ENCODE measurements at regions not wholly inside any gene's neighbourhood (a gene's known extent, or its start where the extent isn't known, plus 50 kb on each side); places are given as distances from the start of the nearest gene placed in this dataset.

DNA sequence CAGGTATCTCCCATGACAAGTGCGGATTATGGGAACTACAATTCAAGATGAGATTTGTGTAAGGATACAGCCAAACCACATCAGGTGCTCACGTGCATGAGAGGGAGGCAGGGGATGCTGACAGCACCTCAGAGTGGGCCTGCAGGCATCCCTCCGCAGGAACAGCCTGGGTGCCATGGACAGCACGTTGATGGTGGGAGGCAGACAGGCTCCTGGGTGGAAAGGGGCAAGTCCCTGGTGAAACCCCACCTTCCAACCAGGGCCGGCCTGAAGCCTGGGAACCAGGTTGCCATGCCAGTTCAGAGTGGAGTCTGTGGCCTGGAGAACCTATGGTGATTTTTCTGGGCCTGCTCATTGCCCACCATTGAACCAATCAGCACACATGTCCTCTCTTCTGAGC is 1469.6 kb downstream of the PCDH7 start:
- Histone ChIP-seq H3K27ac (no peak overlapping the region), H3K4me1 (no peaks in the 10 kb centered on the region), H3K36me3 (no peaks in the 10 kb centered on the region), H3K27me3 (no peaks in the 10 kb centered on the region), H3K9me3 (no peaks in the 10 kb centered on the region), H3K4me3 (no peak overlapping the region)
- no peak for TF ChIP-seq POLR2A (IDR thresholded peaks at IDR 0.05)
- TF ChIP-seq, protein P1, sequence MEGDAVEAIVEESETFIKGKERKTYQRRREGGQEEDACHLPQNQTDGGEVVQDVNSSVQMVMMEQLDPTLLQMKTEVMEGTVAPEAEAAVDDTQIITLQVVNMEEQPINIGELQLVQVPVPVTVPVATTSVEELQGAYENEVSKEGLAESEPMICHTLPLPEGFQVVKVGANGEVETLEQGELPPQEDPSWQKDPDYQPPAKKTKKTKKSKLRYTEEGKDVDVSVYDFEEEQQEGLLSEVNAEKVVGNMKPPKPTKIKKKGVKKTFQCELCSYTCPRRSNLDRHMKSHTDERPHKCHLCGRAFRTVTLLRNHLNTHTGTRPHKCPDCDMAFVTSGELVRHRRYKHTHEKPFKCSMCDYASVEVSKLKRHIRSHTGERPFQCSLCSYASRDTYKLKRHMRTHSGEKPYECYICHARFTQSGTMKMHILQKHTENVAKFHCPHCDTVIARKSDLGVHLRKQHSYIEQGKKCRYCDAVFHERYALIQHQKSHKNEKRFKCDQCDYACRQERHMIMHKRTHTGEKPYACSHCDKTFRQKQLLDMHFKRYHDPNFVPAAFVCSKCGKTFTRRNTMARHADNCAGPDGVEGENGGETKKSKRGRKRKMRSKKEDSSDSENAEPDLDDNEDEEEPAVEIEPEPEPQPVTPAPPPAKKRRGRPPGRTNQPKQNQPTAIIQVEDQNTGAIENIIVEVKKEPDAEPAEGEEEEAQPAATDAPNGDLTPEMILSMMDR (IDR thresholded peaks at IDR 0.05 in 4 of 5, conservative IDR thresholded peaks at IDR 0.05 in 1 of 5): no peak
- DNase-seq: no peak
- in situ Hi-C loops (cut with MboI; ENCODE audit: low sequenced_read_pairs in 4 of 4): no loop called here
- no peak for ATAC-seq
- intact Hi-C loops (cut with DNase I; ENCODE audit: low total_unique reads): no loop called here

DNA sequence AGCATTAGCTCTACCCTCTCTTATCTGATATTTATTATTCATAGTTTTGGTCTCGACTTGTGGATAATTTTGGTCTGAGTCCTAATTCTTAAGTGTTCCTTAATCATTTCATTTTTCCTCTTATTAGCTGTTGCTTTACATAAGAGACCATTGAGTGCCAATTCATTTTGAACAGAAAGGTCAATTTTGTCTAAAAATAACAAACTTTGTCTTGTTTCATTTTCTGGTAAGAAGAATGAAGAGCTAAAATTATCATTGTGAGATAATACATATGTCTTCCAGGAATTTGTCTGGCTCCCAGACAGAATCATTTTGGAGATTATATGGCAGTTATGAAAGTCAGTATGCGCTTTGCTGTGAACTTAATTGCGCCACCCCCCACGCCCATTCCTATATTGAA is 1471.8 kb downstream of the PCDH7 start:
- no peaks in the 10 kb centered on the region for H3K9me3 ChIP-seq
- intact Hi-C loops (cut with DNase I; ENCODE audit: low total_unique reads): no loop called here
- H3K27me3 ChIP-seq: no peaks in the 10 kb centered on the region
- no peak for ATAC-seq
- no peaks in the 10 kb centered on the region for H3K36me3 ChIP-seq
- DNase-seq: no peak
- no peaks in the 10 kb centered on the region for H3K4me1 ChIP-seq
- TF ChIP-seq POLR2A (IDR thresholded peaks at IDR 0.05): no peak
- TF ChIP-seq, protein P1 (IDR thresholded peaks at IDR 0.05 in 4 of 5, conservative IDR thresholded peaks at IDR 0.05 in 1 of 5): no peak
- in situ Hi-C loops (cut with MboI; ENCODE audit: low sequenced_read_pairs in 4 of 4): no loop called here
- no peak overlapping the region for H3K4me3 ChIP-seq
- no peak overlapping the region for H3K27ac ChIP-seq

DNA sequence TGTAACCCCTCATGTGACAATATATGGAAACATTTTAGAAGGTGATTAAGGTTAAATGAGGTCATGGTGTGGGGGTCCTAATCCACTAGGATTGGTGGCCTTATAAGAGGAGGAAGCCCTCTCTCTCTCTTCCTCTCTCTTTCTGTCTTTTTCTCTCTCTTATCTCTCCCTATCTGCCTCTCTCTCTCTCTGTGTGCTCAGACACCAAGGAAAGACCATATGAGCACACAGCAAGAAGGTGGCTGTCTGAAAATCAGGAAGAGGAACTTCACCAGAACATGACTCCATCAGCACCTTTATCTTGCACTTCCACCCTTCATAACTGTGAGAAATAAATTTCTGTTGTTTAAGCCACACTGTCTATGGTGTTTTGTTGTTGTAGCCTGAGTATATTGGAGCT is 1472.2 kb downstream of the PCDH7 start:
- no peaks in the 10 kb centered on the region for H3K9me3 ChIP-seq
- in situ Hi-C loops (cut with MboI; ENCODE audit: low sequenced_read_pairs in 4 of 4): no loop called here
- intact Hi-C loops (cut with DNase I; ENCODE audit: low total_unique reads): no loop called here
- ATAC-seq (no peak), DNase-seq (no peak)
- no peaks in the 10 kb centered on the region for H3K4me1 ChIP-seq
- TF ChIP-seq, protein P1 (IDR thresholded peaks at IDR 0.05 in 4 of 5, conservative IDR thresholded peaks at IDR 0.05 in 1 of 5): no peak
- no peak for TF ChIP-seq POLR2A (IDR thresholded peaks at IDR 0.05)
- no peaks in the 10 kb centered on the region for H3K36me3 ChIP-seq
- no peaks in the 10 kb centered on the region for H3K27me3 ChIP-seq
- no peak overlapping the region for H3K4me3 ChIP-seq
- H3K27ac ChIP-seq: no peak overlapping the region

DNA sequence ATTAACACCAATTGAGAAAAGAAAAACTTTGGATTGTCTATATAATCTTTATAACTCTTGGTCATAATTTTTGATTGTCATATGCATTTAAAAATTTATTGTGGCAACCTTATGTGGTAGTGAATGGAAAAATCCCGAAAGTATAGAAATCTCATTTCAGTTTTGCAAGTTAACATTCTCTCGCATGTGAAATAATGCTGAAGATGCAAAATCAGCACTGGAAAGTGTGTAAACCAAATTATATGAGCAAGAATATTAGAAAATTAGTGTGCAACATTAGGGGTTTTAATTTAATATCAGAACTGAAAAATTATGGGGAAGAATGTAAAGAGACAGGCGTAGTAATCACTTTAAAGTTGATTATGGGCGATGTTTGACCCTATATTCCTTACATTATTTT is 1472.8 kb downstream of the PCDH7 start:
- in situ Hi-C loops (cut with MboI; ENCODE audit: low sequenced_read_pairs in 4 of 4) (no loop called here), intact Hi-C loops (cut with DNase I; ENCODE audit: low total_unique reads) (no loop called here)
- H3K27me3 ChIP-seq: no peaks in the 10 kb centered on the region
- no peaks in the 10 kb centered on the region for H3K36me3 ChIP-seq
- H3K9me3 ChIP-seq: no peaks in the 10 kb centered on the region
- no peak overlapping the region for H3K27ac ChIP-seq
- DNase-seq (no peak), ATAC-seq (no peak)
- no peak overlapping the region for H3K4me3 ChIP-seq
- H3K4me1 ChIP-seq: no peaks in the 10 kb centered on the region
- TF ChIP-seq, protein P1 (IDR thresholded peaks at IDR 0.05 in 4 of 5, conservative IDR thresholded peaks at IDR 0.05 in 1 of 5): no peak
- no peak for TF ChIP-seq POLR2A (IDR thresholded peaks at IDR 0.05)

DNA sequence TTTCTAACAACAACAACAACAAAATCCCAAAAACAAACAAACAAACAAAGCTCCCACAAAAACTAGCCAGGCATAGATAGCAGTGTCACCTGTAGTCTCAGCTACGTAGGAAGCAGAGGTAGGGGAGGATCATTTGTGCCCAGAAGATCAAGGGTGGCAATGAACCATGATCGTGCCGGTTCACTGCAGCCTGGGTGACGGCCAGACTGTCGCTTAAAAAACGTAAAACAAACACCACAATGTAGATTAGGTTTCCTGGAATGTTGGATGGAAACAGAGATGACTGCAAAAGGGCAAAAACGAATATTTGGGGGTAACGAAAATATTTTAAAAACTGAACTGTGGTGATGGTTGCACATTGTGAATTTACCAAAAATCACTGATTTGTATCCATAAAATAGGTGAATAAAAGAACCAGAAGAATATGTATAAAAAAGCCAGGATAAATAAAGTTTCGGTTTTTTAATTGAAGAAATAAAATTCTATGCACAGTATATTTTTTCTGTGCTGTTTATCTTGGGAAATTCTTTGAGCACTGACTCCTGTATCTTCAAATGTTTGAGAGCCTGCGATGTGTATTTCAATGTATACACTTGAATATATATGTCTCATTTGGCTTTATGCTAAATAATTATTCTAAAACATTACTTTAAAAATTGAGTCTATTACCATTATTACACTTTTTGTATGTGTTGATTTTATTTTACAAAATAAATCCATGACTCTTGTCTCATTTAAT is 1477.0 kb downstream of the PCDH7 start:
- no peak overlapping the region for H3K27ac ChIP-seq
- H3K27me3 ChIP-seq: no peaks in the 10 kb centered on the region
- ATAC-seq (no peak), DNase-seq (no peak)
- H3K4me3 ChIP-seq: no peak overlapping the region
- no peaks in the 10 kb centered on the region for H3K4me1 ChIP-seq
- TF ChIP-seq, protein P1 (IDR thresholded peaks at IDR 0.05 in 4 of 5, conservative IDR thresholded peaks at IDR 0.05 in 1 of 5): no peak
- TF ChIP-seq POLR2A (IDR thresholded peaks at IDR 0.05): no peak
- in situ Hi-C loops (cut with MboI; ENCODE audit: low sequenced_read_pairs in 4 of 4): no loop called here
- H3K36me3 ChIP-seq: no peaks in the 10 kb centered on the region
- intact Hi-C loops (cut with DNase I; ENCODE audit: low total_unique reads): no loop called here
- no peaks in the 10 kb centered on the region for H3K9me3 ChIP-seq
